ENCODE measurements at regions not wholly inside any gene's neighbourhood (a gene's known extent, or its start where the extent isn't known, plus 50 kb on each side); places are given as distances from the start of the nearest gene placed in this dataset.

DNA sequence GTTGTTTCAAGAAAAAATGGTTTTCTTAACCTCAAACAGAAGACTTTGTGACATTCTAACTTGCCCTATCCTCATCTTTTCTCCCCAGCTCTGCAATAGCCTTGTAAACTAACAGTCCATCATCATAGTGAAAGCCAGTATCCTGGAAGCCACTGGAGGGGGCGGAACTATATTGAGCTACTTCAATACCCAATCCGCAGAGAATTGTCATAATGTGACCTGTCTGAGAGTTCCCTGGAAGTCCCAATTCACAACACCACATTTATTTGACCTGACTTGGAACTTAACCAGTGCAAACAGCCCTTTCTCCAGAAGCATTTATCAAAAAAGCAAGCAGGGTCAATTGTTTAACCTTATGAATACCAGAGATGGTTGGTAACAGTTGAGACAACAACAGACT is 747.6 kb upstream of the GRM7 start:
- intact Hi-C loops (cut with DNase I), result no loop called here
- DNase-seq, result no peak

DNA sequence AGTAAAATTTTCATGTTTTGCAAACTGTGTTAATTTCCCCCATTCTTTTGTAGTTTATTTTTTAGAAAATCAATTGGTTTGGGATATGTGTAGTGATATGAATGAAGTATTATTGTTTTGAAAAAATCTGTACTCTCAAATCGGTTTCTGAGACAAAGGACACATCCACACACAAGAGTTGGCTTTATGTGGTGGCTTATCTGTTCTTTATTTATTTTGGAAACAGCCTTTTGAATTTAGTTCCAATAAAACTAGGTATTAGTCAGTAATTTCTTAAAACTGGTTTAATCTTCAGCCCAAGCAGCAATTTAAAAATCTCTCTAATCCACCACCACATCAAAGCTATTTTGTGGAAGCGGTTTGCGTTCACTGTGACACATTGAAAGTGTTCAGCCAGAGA is 741.5 kb upstream of the GRM7 start:
- no peak for DNase-seq
- intact Hi-C loops (cut with DNase I), result no loop called here

DNA sequence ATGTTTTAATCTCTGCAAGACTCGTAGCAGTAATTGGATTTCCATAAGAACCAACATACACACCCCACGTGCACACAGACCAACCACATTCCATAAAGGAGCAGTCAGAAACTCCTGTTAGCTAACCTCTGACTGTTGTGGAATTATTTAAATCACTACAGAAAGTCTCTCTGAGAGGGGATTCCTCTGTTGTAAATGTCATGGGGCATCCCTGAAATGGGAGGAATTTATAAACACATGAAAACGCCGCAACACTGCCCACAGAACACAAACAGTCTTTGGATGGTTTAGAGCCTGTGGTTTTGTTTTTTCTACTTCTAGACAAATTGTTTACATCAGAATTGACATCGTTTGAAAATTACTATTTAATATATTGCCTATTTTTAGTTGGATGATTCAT is 740.1 kb upstream of the GRM7 start:
- no peak for DNase-seq
- intact Hi-C loops (cut with DNase I), result no loop called here

DNA sequence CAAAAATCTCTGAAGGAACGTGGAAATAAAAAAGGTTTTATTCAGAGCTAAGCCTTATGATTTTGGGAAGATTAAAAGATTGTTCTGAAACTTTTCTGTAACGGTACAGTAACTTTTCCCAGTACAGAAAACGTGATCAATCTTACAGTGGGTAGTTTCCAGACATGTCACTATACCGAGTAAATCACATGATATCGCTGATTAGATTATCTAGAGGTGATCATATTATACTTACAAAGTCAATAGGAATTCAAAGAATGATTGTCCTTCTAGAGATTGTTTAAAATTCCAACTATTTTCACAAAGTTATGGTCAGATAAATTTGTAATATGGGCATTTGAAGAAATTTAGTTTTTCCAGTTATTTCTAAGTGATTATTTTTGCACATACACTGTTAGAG is 736.0 kb upstream of the GRM7 start:
- DNase-seq, result no peak
- intact Hi-C loops (cut with DNase I), result no loop called here

DNA sequence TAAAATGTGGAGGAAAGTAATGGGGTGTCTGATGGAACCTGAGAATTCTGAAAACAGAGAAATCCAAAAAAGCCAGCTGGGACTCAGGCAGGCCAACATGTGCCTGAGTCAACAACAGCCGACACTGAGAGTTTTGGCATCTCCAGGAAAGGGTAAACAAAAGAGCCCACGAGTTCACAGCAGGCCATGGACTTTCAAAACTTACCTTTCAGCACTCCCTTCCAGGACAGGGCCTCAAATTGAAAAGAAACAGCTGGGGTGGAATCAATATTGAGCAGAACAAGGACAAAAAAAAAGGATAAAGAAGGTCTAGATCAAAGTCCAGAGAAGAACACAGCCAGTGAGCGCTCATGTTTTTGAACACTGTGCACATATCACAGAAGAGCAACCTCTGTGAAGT is 735.4 kb upstream of the GRM7 start:
- DNase-seq, result no peak
- intact Hi-C loops (cut with DNase I), result no loop called here

DNA sequence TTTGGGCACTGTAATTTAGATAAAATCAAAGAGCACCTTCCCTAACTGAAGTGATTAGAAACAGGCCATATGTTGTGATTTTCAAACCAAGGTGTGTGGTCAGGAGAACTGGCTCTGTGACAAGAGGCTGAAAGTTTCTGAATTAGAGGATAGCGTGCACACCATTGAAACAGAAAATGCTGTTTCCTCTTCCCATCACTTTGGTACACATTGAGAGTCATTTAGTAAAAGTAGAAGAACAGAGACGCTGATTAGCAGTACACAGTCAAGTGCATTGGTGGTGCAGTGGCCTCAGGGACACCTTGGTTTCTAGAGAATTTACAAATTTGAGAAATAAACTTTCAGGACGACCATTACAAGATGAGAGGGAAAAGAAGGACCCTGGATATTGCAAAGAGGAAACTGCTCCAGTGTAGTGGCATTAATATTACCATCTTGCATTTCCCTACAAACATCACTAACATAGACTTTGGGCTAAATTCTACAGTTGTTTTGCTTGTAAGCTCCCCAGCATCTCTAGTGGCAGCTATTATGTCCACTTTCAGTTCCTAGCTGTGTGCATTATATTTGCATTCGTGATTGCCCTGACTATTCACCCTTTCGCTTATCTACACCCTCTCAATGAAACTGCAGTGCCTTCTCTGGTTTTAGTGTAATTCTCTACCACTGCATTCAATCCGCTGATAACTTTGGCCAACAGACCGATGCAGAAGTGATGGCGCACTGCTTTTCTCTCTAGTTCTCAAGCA is 728.1 kb upstream of the GRM7 start:
- intact Hi-C loops (cut with DNase I), result no loop called here
- no peak for DNase-seq

DNA sequence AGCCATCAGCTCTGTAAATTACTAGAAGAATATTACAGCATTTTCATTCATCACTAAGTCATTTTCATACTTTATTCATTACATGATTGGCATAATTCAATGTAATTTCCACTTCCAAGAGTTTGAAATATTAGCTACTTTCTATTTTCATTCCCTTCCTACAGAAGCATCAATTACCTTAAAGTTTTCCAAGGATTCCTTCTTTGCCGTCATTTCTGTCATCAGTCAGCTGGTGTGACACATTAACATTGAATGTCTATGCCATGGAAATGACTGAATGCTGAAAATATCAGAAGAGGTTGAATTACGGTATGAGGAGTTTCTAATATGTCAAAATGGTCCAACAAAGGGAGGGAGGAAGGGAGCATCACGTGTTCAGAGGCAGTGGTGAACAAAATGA is 718.2 kb upstream of the GRM7 start:
- intact Hi-C loops (cut with DNase I), result no loop called here
- no peak for DNase-seq

DNA sequence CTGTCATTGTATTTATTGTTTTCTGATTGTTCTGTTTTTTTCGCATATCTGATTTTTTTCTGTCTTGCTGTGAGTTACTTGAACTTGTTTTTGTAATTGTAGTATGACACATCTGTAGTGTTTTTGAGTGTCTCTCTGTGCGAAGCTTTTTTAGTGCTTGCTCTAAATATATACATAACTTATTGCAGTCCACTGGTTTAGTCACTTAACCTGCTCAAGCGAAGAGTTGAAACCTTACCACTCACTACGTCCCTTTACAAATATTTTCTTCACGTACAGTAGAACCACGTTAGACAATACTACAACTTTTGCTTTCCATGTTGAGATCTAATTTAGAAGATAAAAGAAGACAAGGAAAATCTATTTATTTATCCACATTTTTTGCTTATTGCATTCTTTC is 713.0 kb upstream of the GRM7 start:
- no peak for DNase-seq
- intact Hi-C loops (cut with DNase I), result no loop called here

DNA sequence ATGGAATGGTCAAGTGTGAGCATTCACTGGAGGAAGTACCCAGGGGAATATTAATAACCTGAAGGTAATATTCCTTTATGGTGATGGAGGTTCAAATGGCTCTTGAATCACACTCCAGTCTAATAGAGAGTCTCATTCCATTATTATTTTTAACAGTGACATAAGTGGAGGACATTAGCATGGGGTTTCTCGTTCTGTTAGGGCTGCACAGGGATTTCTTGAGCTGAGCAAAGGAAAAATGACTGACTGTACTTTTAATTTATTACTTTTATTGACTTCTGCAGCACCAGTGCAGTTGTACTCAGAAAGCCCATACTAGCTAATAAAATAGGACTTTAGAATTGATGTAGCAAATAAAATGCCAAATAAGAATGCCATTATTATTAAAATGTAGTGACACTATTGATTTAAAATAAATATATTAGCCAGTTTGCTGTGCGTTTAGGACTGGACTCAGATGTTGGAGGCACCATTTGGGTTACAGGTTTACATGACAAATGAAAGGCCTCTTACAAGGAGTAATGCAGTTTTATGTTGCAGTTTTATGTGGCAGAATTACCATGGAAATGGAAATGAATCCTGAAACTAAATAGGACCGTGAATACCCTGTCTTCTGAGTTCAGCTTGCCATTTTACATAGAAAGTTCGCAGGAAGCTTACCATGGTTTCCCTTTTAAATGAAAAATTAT is 705.1 kb upstream of the GRM7 start:
- intact Hi-C loops (cut with DNase I), result no loop called here
- no peak for DNase-seq

DNA sequence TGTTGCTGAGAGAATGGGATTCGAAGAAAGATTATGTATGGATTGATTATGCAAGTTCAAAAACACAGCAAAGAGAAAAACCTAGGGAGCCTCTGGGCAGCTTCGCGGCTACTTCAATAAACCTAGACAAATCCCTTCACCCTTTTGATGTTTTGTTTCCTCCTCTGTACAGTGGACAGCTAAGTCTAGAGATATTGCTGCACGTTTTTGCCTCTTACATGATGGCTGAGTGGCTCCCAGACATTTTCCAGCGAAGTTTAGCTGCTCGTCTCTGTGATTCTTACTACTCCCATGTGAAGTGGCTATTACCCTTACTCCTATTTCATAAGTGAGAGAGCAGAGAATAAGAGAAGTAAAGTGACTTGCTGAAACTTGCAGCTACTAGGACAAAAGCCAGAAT is 695.0 kb upstream of the GRM7 start:
- no peak for DNase-seq
- intact Hi-C loops (cut with DNase I), result no loop called here

DNA sequence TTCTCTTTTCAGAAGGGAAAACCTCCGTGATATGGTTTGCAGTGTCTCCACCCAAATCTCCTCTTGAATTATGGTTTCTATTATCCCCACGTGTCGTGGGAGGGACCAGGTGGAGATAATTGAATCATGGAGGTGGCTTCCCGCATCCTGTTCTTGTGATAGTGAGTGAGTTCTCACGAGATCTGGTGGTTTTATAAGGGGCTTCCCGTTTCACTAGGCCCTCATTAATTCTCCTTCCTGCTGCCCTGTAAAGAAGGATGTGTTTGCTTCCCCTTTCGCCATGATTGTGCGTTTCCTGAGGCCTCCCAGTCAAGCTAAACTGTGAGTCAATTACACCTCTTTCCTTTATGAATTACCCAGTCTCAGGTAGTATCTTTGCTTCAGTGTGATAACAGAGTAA is 692.7 kb upstream of the GRM7 start:
- intact Hi-C loops (cut with DNase I), result no loop called here
- DNase-seq, result no peak

DNA sequence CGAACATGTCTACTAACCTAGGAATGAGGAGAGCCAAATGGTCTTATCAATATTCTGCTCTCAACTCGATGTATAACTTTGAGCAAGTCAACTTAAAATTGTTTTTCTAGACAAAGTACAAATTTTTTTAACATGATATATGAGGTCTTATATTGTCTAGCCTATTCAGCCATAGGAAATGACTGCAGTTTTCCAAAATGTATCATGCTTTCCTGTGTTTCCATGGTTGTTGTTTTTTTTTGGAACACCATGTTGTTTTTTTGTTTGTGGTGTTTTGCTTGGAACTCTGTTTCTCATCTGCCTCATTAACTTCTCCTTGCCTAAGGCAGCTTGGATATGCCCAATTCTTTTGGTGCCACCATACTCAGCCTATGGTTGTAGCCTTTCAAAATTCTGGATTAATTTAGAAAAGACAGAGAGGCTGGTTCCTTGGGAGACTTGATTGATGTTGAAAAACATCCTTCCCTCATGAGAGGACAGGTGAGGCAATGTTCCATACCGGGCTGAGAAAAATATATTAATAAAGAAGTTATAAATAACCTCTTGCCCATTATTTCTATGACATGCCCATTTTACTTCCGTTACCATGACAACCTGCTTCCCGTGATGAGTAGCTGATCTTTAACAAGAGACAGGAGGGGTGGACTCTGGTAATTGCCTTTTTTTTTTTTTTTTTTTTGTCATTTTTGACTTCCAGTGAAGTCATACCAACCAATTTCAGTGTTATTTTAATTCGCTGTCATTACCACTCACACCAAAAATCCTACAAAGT is 687.9 kb upstream of the GRM7 start:
- intact Hi-C loops (cut with DNase I), result no loop called here
- no peak for DNase-seq

DNA sequence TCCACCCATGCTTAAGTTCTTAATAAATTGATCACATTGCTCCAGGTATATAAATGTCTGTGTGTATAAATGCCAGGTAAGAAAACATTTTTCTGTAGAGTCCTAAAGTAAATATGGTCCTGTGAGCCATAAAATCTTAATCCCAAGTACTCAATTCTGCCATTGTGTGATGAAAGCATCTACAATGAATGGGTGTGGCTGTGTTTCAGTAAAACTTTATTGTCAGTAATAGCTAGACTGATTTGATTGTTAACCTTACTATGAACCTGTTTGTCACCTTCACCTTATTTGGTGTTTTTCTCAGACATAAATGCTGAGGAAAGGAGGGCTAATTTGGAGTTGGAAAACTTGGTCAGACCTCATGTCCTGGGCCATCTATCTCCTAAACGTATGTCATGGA is 683.5 kb upstream of the GRM7 start:
- intact Hi-C loops (cut with DNase I), result no loop called here
- no peak for DNase-seq

DNA sequence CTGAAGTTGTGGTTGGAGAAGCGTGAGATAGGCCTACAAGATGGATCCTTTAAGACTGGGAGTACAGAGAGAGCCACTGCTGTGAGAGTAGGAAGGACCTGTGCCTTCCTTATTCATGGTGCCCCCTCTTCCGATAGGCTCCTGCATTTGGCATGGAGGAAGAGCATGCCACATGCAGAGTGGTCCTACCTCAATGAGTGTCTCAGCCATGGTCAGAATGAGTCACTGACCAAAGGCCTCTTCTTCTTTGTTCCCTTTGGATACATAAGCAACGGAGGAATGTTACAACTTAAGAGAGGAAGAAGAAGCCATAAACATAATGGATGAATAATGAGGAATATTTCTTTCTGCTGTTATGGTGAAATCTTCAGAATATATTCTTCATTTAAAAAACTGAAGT is 681.2 kb upstream of the GRM7 start:
- intact Hi-C loops (cut with DNase I), result no loop called here
- DNase-seq, result no peak

DNA sequence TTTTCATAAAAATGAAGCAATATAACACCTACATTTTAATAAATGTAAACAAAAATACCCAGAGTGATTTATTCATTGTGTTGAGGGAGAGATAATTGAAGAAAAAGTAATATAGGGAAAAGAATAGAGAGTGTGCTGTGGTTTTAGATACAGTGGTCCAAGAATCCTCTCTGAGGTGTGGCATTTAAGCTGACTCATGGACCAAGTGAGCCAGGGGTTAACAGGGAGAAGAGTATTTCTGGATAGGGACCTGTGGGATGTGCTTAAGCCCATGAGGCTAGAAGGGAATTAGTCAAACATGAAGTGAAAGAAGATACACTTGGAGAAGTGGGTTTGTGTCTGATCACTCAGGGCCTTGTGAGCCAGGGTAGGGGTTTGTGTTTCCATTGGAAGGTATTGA is 680.7 kb upstream of the GRM7 start:
- intact Hi-C loops (cut with DNase I), result no loop called here
- no peak for DNase-seq

DNA sequence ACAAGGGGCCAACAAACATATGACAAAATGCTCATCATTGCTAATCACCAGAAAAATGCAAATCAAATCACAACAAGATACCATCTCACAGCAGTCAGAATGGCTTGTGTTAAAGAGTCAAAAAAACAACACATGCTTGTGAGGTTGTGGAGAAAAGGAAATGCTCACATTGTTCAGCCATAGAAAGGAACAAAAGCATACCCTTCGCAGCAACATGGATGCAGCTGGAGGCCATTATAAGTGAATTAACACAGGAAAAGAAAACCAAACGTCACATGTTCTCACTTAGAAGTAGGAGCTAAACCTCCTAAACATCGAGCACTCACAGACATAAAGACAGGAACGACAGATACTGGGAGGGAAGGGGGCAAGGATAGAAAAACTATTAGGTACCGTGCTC is 678.4 kb upstream of the GRM7 start:
- intact Hi-C loops (cut with DNase I), result no loop called here
- no peak for DNase-seq

DNA sequence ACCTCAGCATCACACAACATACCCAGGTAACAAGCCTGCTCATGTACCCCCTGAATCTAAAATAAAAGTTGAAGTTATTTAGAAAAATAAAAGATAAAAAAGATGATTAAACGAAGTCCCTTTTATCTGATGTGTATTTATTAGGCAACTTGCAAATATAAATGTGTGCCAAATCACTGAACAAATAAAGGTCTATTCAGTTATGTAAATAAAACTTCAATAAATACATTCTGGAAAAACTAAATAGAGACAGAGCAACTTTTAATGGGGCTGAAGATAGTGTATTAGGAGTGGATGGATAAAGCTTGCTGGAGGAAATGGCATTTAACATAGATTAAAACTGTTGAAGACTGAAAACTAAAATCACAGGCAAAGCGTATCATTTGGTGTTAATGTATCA is 678.0 kb upstream of the GRM7 start:
- no peak for DNase-seq
- intact Hi-C loops (cut with DNase I), result no loop called here

DNA sequence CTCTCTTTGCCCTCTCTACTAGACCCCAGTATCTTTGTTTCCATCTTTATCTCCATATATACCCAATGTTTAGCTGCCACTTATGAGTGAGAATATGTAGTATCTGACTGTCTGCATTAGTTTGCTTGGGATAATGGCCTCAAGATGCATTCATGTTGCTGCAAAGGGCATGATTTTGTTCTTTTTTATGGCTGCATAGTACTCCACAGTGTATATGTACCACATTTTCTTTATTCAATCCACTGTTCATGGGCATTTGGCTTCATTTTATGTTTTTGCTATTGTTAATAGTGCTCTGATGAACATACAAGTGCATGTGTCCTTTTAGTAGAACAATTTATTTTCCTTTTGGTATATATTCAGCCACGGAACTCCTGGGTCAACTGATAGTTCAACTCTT is 671.5 kb upstream of the GRM7 start:
- intact Hi-C loops (cut with DNase I), result no loop called here
- DNase-seq, result no peak

DNA sequence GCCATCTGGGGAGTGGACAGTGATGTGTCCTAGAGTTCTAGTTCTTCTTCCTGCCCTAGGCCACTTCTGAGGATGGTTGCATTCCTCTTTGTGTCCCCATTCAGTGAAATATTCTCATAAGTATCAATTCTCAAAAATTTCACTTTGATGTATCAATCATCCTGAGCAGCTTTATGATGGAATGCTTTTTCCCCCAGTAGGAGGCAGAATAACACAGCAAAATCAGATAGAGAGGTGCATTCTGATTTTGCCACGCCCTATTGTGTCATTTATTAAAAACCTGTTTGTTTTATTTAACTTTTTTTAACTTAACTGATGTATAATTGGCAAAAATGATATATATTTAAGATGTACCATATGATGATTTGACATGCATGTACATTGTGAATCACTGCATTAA is 656.0 kb upstream of the GRM7 start:
- intact Hi-C loops (cut with DNase I), result no loop called here
- DNase-seq, result no peak

DNA sequence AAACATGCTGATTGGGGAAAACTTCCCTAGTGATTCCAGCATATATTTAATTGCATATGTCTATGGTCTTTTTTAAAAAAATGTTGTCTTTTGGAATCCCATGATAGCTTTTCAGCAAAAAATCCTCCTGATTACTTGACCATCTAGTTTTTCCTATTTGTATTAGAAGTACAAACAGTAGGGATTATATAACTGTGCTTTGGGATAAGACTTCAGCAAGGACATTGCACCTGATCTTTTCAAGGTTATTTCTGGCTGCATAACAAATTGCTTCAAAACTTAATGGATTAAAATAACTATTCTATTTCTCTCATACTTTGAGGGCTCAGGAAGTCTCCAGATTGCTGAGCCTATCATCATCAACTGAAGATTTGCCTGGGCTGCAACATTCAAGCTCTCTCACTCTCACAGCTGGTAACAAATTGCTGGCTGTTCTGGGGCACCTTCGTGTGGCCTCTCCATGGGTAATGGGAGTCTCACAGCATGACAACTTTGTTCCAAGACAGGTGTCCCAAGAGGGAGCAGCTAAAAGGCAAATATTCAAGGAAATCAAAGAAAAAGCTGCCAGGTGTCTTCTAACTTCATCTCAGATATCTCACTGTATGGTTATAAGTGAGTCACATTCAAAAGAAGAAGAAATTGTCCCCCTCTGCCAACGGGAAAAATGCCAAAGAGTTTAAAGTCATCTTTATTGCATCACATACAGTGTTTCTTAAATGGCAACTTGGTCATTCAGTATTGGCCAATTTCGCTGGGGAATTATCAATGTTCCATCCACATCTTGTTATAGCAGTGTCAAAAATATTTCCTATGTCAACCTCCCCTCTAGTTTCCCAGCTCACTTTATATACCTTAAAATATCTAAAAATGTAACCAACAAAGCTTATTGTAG is 644.5 kb upstream of the GRM7 start:
- no peak for DNase-seq
- intact Hi-C loops (cut with DNase I), result no loop called here

DNA sequence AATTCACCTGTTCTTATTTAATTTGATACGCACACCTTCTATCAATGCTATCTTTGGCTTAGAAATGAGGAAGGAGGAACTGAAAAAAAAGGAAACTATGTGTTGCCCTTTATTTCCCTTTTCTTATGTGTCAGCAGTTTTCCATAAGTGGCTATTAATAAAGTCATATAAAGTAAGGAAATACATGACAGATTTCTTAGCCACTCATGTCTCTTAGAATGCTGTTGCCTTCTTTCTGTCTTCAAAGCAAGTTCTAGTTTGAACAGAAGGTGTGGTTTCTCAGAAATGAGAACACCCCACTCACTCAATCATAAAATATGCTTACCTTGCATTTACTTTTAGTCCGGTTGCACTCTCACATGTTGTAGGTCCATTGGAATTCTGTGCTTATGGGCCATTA is 640.5 kb upstream of the GRM7 start:
- intact Hi-C loops (cut with DNase I), result no loop called here
- no peak for DNase-seq

All from posterior cingulate gyrus (tissue), 11 donors.